ENCODE measurements at regions not wholly inside any gene's neighbourhood (a gene's known extent, or its start where the extent isn't known, plus 50 kb on each side); places are given as distances from the start of the nearest gene placed in this dataset.

GRCh38 chr4:60345392-60345791, 854.7 kb upstream of the ADGRL3 start:
- FAIRE-seq = no peak
- TF ChIP-seq CTCF (IDR thresholded peaks at IDR 0.05; ENCODE audit: insufficient read depth, missing control alignments) = no peak

GRCh38 chr4:60359746-60360367, 840.3 kb upstream of the ADGRL3 start:
- no peak for TF ChIP-seq CTCF (IDR thresholded peaks at IDR 0.05; ENCODE audit: insufficient read depth, missing control alignments)
- DNase-seq (ENCODE audit: insufficient read length, low spot score) (no peak), FAIRE-seq (no peak)

More at GRCh38 chr4:60345392-60345791, 854.7 kb upstream of the ADGRL3 start:
- no peak for DNase-seq (ENCODE audit: insufficient read length, low spot score)

- DNase-seq (ENCODE audit: insufficient read length, low spot score) (no peak), FAIRE-seq (no peak)
Observed at GRCh38 chr4:60365176-60365575, 835.0 kb upstream of the ADGRL3 start.

GRCh38 chr4:60366661-60367060, 833.5 kb upstream of the ADGRL3 start:
- DNase-seq (ENCODE audit: insufficient read length, low spot score) (no peak), FAIRE-seq (no peak)
- no peak for TF ChIP-seq CTCF (IDR thresholded peaks at IDR 0.05; ENCODE audit: insufficient read depth, missing control alignments)

More at GRCh38 chr4:60365176-60365575, 835.0 kb upstream of the ADGRL3 start:
- no peak for TF ChIP-seq CTCF (IDR thresholded peaks at IDR 0.05; ENCODE audit: insufficient read depth, missing control alignments)

- no peak for TF ChIP-seq CTCF (IDR thresholded peaks at IDR 0.05; ENCODE audit: insufficient read depth, missing control alignments)
- FAIRE-seq (no peak), DNase-seq (ENCODE audit: insufficient read length, low spot score) (no peak)
Observed at GRCh38 chr4:60368986-60369385, 831.1 kb upstream of the ADGRL3 start.

- DNase-seq (ENCODE audit: insufficient read length, low spot score) (no peak), FAIRE-seq (no peak)
- no peak for TF ChIP-seq CTCF (IDR thresholded peaks at IDR 0.05; ENCODE audit: insufficient read depth, missing control alignments)
Observed at GRCh38 chr4:60378010-60378409, 822.1 kb upstream of the ADGRL3 start.

GRCh38 chr4:60384516-60384915, 815.6 kb upstream of the ADGRL3 start:
- DNase-seq (ENCODE audit: insufficient read length, low spot score) (no peak), FAIRE-seq (no peak)
- TF ChIP-seq CTCF (IDR thresholded peaks at IDR 0.05; ENCODE audit: insufficient read depth, missing control alignments) = no peak
